ENCODE measurements at regions not wholly inside any gene's neighbourhood (a gene's known extent, or its start where the extent isn't known, plus 50 kb on each side); places are given as distances from the start of the nearest gene placed in this dataset.
"Not testable (repeated sequence)": the region's sequence is repeated elsewhere in the genome, so short reads cannot be mapped to it uniquely, and the experiment has no call there.

- WGBS (ENCODE audit: insufficient coverage): 54% methylated on average over 21 of the region's 21 CpGs
- CTCF ChIA-PET: interaction anchor here (0.5 to 1.7 kb wide), 6 partner anchors 10 to 39 kb away, joined by 3 to 4 read pairs (median 3); no protein-coding TSS in a partner anchor
- peak; percentile 75 for TF ChIP-seq CTCF (IDR thresholded peaks at IDR 0.05)
- no peak for TF ChIP-seq EZH2 (IDR thresholded peaks at IDR 0.05; ENCODE audit: borderline replicate concordance, insufficient read depth, low read depth, low read length, poor library complexity, severe bottlenecking)
- H4K20me1 ChIP-seq (ENCODE audit: control insufficient read depth, insufficient read depth, low read length, poor library complexity, severe bottlenecking): no peaks in the 10 kb centered on the region
- no peaks in the 10 kb centered on the region for H3K36me3 ChIP-seq (replicated peaks in 1 of 2; ENCODE audit: control extremely low read depth in 1 of 2, control insufficient read depth in 1 of 2, extremely low read depth in 1 of 2, insufficient read depth in 2 of 2, low read length in 1 of 2)
- POLR2A ChIA-PET: no interaction called here
- H3K9me3 ChIP-seq (ENCODE audit: control extremely low read depth in 1 of 3, control insufficient read depth in 2 of 3, insufficient read depth in 1 of 3, low read length in 2 of 3): peaks cover 0 to 7% (median 0%) of the 10 kb centered on the region in 3 donors
- no peak overlapping the region for H3K9ac ChIP-seq (ENCODE audit: low read length)
- ATAC-seq (ENCODE audit: low read depth) (peak; percentile 43), DNase-seq (peak; percentile 38)
- no peak overlapping the region for H3K27ac Mint-ChIP-seq
- H3K27me3 ChIP-seq (replicated peaks in 1 of 4; ENCODE audit: control extremely low read depth in 1 of 4, control insufficient read depth in 3 of 4, insufficient read depth in 4 of 4, low read length in 3 of 4): no peaks in the 10 kb centered on the region
- H3K27me3 Mint-ChIP-seq: no peaks in the 10 kb centered on the region
- intact Hi-C loops (cut with micrococcal nuclease): no loop called here
- no peaks in the 10 kb centered on the region for H3K79me2 ChIP-seq (ENCODE audit: control insufficient read depth, insufficient read depth, low read length)
- peaks cover 2% of the 10 kb centered on the region for H3K9me3 Mint-ChIP-seq (ENCODE audit: insufficient read depth)
- no peak overlapping the region for H3K4me3 Mint-ChIP-seq
- no peak overlapping the region for H3K4me2 ChIP-seq (replicated peaks; ENCODE audit: low read depth, low read length, poor library complexity, severe bottlenecking)
- H3K4me3 ChIP-seq (ENCODE audit: control extremely low read depth in 1 of 5, extremely low read depth in 1 of 5, insufficient read depth in 1 of 5, low read depth in 2 of 5, low read length in 4 of 5): no peak overlapping the region
- peak overlapping the region; percentile 38 for H2AFZ ChIP-seq (ENCODE audit: insufficient read depth, low read depth, low read length, poor library complexity, severe bottlenecking)
- H3K4me1 ChIP-seq (ENCODE audit: control insufficient read depth in 2 of 2, insufficient read depth in 2 of 2, low read length in 2 of 2): no peaks in the 10 kb centered on the region
- H3K4me1 Mint-ChIP-seq: peaks cover 5% of the 10 kb centered on the region
- H3K27ac ChIP-seq (ENCODE audit: low read length in 2 of 2): no peak overlapping the region
Measured at GRCh38 chr7:136114966-136115762, 138.0 kb upstream of the MTPN start.

- H3K27me3 ChIP-seq (replicated peaks in 1 of 4; ENCODE audit: control extremely low read depth in 1 of 4, control insufficient read depth in 3 of 4, insufficient read depth in 4 of 4, low read length in 3 of 4); H3K9me3 ChIP-seq (ENCODE audit: control extremely low read depth in 1 of 3, control insufficient read depth in 2 of 3, insufficient read depth in 1 of 3, low read length in 2 of 3); H3K4me3 ChIP-seq (ENCODE audit: control extremely low read depth in 1 of 5, extremely low read depth in 1 of 5, insufficient read depth in 1 of 5, low read depth in 2 of 5, low read length in 4 of 5); H4K20me1 ChIP-seq (ENCODE audit: control insufficient read depth, insufficient read depth, low read length, poor library complexity, severe bottlenecking); DNase-seq; H3K36me3 ChIP-seq (replicated peaks in 1 of 2; ENCODE audit: control extremely low read depth in 1 of 2, control insufficient read depth in 1 of 2, extremely low read depth in 1 of 2, insufficient read depth in 2 of 2, low read length in 1 of 2); H3K27ac Mint-ChIP-seq; H3K79me2 ChIP-seq (ENCODE audit: control insufficient read depth, insufficient read depth, low read length); H3K27ac ChIP-seq (ENCODE audit: low read length in 2 of 2); ATAC-seq (ENCODE audit: low read depth); H3K9ac ChIP-seq (ENCODE audit: low read length); H3K9me3 Mint-ChIP-seq (ENCODE audit: insufficient read depth); H3K4me1 Mint-ChIP-seq; H3K4me1 ChIP-seq (ENCODE audit: control insufficient read depth in 2 of 2, insufficient read depth in 2 of 2, low read length in 2 of 2); H3K4me2 ChIP-seq (replicated peaks; ENCODE audit: low read depth, low read length, poor library complexity, severe bottlenecking); H2AFZ ChIP-seq (ENCODE audit: insufficient read depth, low read depth, low read length, poor library complexity, severe bottlenecking); POLR2A ChIA-PET; intact Hi-C loops (cut with micrococcal nuclease); H3K27me3 Mint-ChIP-seq; H3K4me3 Mint-ChIP-seq: not testable (repeated sequence)
- CTCF ChIA-PET: interaction anchor here (1.1 to 1.7 kb wide), 4 partner anchors 11 to 40 kb away, joined by 3 to 4 read pairs (median 3); no protein-coding TSS in a partner anchor
- WGBS (ENCODE audit: insufficient coverage): 92% methylated on average over 3 of the region's 6 CpGs
Measured at GRCh38 chr7:136114467-136114866, 137.3 kb upstream of the MTPN start.

- H3K27ac ChIP-seq (ENCODE audit: low read length in 2 of 2); H3K79me2 ChIP-seq (ENCODE audit: control insufficient read depth, insufficient read depth, low read length); H3K9me3 ChIP-seq (ENCODE audit: control extremely low read depth in 1 of 3, control insufficient read depth in 2 of 3, insufficient read depth in 1 of 3, low read length in 2 of 3); H3K4me3 Mint-ChIP-seq; CTCF ChIA-PET; H3K36me3 ChIP-seq (replicated peaks in 1 of 2; ENCODE audit: control extremely low read depth in 1 of 2, control insufficient read depth in 1 of 2, extremely low read depth in 1 of 2, insufficient read depth in 2 of 2, low read length in 1 of 2); POLR2A ChIA-PET; H3K9me3 Mint-ChIP-seq (ENCODE audit: insufficient read depth); DNase-seq; H3K4me1 Mint-ChIP-seq; H3K27ac Mint-ChIP-seq; H3K27me3 Mint-ChIP-seq; H3K4me2 ChIP-seq (replicated peaks; ENCODE audit: low read depth, low read length, poor library complexity, severe bottlenecking); H3K9ac ChIP-seq (ENCODE audit: low read length); H3K27me3 ChIP-seq (replicated peaks in 1 of 4; ENCODE audit: control extremely low read depth in 1 of 4, control insufficient read depth in 3 of 4, insufficient read depth in 4 of 4, low read length in 3 of 4); H2AFZ ChIP-seq (ENCODE audit: insufficient read depth, low read depth, low read length, poor library complexity, severe bottlenecking); H4K20me1 ChIP-seq (ENCODE audit: control insufficient read depth, insufficient read depth, low read length, poor library complexity, severe bottlenecking); H3K4me1 ChIP-seq (ENCODE audit: control insufficient read depth in 2 of 2, insufficient read depth in 2 of 2, low read length in 2 of 2); H3K4me3 ChIP-seq (ENCODE audit: control extremely low read depth in 1 of 5, extremely low read depth in 1 of 5, insufficient read depth in 1 of 5, low read depth in 2 of 5, low read length in 4 of 5); ATAC-seq (ENCODE audit: low read depth); intact Hi-C loops (cut with micrococcal nuclease): not testable (repeated sequence)
- WGBS (ENCODE audit: insufficient coverage): no CpG with 5 or more reads among the region's 1 CpG
Measured at GRCh38 chr7:136109037-136109436, 131.9 kb upstream of the MTPN start.

All from B cell (primary cell).